ENCODE measurements at regions not wholly inside any gene's neighbourhood (a gene's known extent, or its start where the extent isn't known, plus 50 kb on each side); places are given as distances from the start of the nearest gene placed in this dataset.

GRCh38 chr3:88960019-88960418 is 147.4 kb upstream of the EPHA3 start:
- Histone ChIP-seq H3K4me1 (no peaks in the 10 kb centered on the region), H3K27ac (no peak overlapping the region), H3K4me2 (no peak overlapping the region), H3K9me3 (no peaks in the 10 kb centered on the region), H3K4me3 (no peak overlapping the region)
- FAIRE-seq (no peak), DNase-seq (ENCODE audit: low read depth in 1 of 2, low spot score in 1 of 2) (no peak), ATAC-seq (no peak)
- WGBS (ENCODE audit: missing lambda C conversion rate), result 10% methylated on average over 3 of the region's 3 CpGs
- ChIA-PET POLR2A (no interaction called here), CTCF (no interaction called here)
- TF ChIP-seq RAD21 (conservative IDR thresholded peaks at IDR 0.05 in 1 of 2, IDR thresholded peaks at IDR 0.05 in 1 of 2), result no peak
- TF ChIP-seq MAZ (IDR thresholded peaks at IDR 0.05; ENCODE audit: borderline replicate concordance, low read depth, low read length), result no peak
- TF ChIP-seq CHD4 (IDR thresholded peaks at IDR 0.05; ENCODE audit: borderline replicate concordance), result no peak
- no peak for TF ChIP-seq SREBF2 (IDR thresholded peaks at IDR 0.05)
- TF ChIP-seq, protein P1, sequence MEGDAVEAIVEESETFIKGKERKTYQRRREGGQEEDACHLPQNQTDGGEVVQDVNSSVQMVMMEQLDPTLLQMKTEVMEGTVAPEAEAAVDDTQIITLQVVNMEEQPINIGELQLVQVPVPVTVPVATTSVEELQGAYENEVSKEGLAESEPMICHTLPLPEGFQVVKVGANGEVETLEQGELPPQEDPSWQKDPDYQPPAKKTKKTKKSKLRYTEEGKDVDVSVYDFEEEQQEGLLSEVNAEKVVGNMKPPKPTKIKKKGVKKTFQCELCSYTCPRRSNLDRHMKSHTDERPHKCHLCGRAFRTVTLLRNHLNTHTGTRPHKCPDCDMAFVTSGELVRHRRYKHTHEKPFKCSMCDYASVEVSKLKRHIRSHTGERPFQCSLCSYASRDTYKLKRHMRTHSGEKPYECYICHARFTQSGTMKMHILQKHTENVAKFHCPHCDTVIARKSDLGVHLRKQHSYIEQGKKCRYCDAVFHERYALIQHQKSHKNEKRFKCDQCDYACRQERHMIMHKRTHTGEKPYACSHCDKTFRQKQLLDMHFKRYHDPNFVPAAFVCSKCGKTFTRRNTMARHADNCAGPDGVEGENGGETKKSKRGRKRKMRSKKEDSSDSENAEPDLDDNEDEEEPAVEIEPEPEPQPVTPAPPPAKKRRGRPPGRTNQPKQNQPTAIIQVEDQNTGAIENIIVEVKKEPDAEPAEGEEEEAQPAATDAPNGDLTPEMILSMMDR (IDR thresholded peaks at IDR 0.05), result no peak
- no peak for TF ChIP-seq ZC3H11A (IDR thresholded peaks at IDR 0.05)

- ChIA-PET POLR2A (no interaction called here), CTCF (no interaction called here)
- TF ChIP-seq HOXB13 (CRISPR knock-in tag; IDR thresholded peaks at IDR 0.05; ENCODE audit: low read depth) (no peak), SREBF2 (IDR thresholded peaks at IDR 0.05) (no peak), HOXB5 (CRISPR knock-in tag; IDR thresholded peaks at IDR 0.05) (no peak)
- H3K4me2 ChIP-seq, result no peak overlapping the region
- DNase-seq (ENCODE audit: low read depth in 1 of 2, low spot score in 1 of 2) (no peak), FAIRE-seq (no peak), ATAC-seq (no peak)
- H3K4me1 ChIP-seq, result no peaks in the 10 kb centered on the region
- H3K9me3 ChIP-seq, result no peaks in the 10 kb centered on the region
- H3K27ac ChIP-seq, result no peak overlapping the region
- H3K4me3 ChIP-seq, result no peak overlapping the region
These were observed 144.4 kb upstream of the EPHA3 start for GRCh38 chr3:88963003-88963402.

GRCh38 chr3:88979760-88980159 is 127.7 kb upstream of the EPHA3 start:
- TF ChIP-seq FOXS1 (CRISPR knock-in tag; IDR thresholded peaks at IDR 0.05), result no peak
- TF ChIP-seq ESRRA (IDR thresholded peaks at IDR 0.05; ENCODE audit: borderline replicate concordance, low read length), result no peak
- no peak for TF ChIP-seq TFCP2L1 (CRISPR knock-in tag; IDR thresholded peaks at IDR 0.05)
- TF ChIP-seq HOXA7 (CRISPR knock-in tag; IDR thresholded peaks at IDR 0.05), result no peak
- TF ChIP-seq FOSB (CRISPR knock-in tag; IDR thresholded peaks at IDR 0.05), result no peak
- TF ChIP-seq ZC3H11A (IDR thresholded peaks at IDR 0.05), result no peak
- no peak for TF ChIP-seq RNF2 (IDR thresholded peaks at IDR 0.05; ENCODE audit: borderline replicate concordance, low read depth)
- TF ChIP-seq, protein P2, sequence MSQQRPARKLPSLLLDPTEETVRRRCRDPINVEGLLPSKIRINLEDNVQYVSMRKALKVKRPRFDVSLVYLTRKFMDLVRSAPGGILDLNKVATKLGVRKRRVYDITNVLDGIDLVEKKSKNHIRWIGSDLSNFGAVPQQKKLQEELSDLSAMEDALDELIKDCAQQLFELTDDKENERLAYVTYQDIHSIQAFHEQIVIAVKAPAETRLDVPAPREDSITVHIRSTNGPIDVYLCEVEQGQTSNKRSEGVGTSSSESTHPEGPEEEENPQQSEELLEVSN (IDR thresholded peaks at IDR 0.05; ENCODE audit: borderline replicate concordance, low read depth), result no peak
- TF ChIP-seq BHLHE40 (IDR thresholded peaks at IDR 0.05; ENCODE audit: low read depth, low read length), result no peak
- TF ChIP-seq GATA3 (IDR thresholded peaks at IDR 0.05; ENCODE audit: borderline replicate concordance), result no peak
- TF ChIP-seq NPAS2 (CRISPR knock-in tag; IDR thresholded peaks at IDR 0.05; ENCODE audit: borderline replicate concordance), result no peak
- TF ChIP-seq JUNB (IDR thresholded peaks at IDR 0.05), result no peak
- TF ChIP-seq, protein P3, sequence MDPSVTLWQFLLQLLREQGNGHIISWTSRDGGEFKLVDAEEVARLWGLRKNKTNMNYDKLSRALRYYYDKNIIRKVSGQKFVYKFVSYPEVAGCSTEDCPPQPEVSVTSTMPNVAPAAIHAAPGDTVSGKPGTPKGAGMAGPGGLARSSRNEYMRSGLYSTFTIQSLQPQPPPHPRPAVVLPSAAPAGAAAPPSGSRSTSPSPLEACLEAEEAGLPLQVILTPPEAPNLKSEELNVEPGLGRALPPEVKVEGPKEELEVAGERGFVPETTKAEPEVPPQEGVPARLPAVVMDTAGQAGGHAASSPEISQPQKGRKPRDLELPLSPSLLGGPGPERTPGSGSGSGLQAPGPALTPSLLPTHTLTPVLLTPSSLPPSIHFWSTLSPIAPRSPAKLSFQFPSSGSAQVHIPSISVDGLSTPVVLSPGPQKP (IDR thresholded peaks at IDR 0.05; ENCODE audit: low read depth, low read length), result no peak
- TF ChIP-seq SMC3 (IDR thresholded peaks at IDR 0.05), result no peak
- no peak for TF ChIP-seq RARB (CRISPR knock-in tag; IDR thresholded peaks at IDR 0.05)
- TF ChIP-seq, protein P4, sequence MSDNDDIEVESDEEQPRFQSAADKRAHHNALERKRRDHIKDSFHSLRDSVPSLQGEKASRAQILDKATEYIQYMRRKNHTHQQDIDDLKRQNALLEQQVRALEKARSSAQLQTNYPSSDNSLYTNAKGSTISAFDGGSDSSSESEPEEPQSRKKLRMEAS (IDR thresholded peaks at IDR 0.05), result no peak
- TF ChIP-seq ZNF302 (CRISPR knock-in tag; IDR thresholded peaks at IDR 0.05), result no peak
- no peak for TF ChIP-seq HOXB13 (CRISPR knock-in tag; IDR thresholded peaks at IDR 0.05; ENCODE audit: low read depth)
- ATAC-seq, result no peak
- ChIA-PET CTCF (interaction anchor here (0.7 kb wide), 1 partner anchor 453 kb away, joined by 3 read pairs; no protein-coding TSS in a partner anchor), POLR2A (no interaction called here)
- Histone ChIP-seq H3K27ac (no peak overlapping the region), H3K4me3 (no peak overlapping the region), H3K4me1 (no peaks in the 10 kb centered on the region), H3K9me3 (no peaks in the 10 kb centered on the region), H3K4me2 (no peak overlapping the region)
- no peak for DNase-seq (ENCODE audit: low read depth in 1 of 2, low spot score in 1 of 2)
- no peak for FAIRE-seq
- WGBS (ENCODE audit: missing lambda C conversion rate), result 31% methylated on average over 3 of the region's 3 CpGs
